ENCODE measurements at regions not wholly inside any gene's neighbourhood (a gene's known extent, or its start where the extent isn't known, plus 50 kb on each side); places are given as distances from the start of the nearest gene placed in this dataset.
A peak's percentile ranks its signal among the peaks of the same experiment; 100 is the strongest.

GRCh38 chr16:65306722-65307121, 184.9 kb upstream of the CDH11 start:
- in situ Hi-C loops (cut with HindIII; ENCODE audit: extremely low pct_ligation_motif_present, low pct_unique_long_range_greater_than_20kb) (no loop called here), intact Hi-C loops (cut with micrococcal nuclease; ENCODE audit: unreplicated experiment) (no loop called here)
- H3K27me3 ChIP-seq (ENCODE audit: control insufficient read depth in 1 of 2, insufficient read depth in 2 of 2, low read length in 2 of 2), result no peaks in the 10 kb centered on the region
- DNase-seq (ENCODE audit: low spot score) (no peak), ATAC-seq (no peak), FAIRE-seq (no peak)
- BruUV-seq (replicated peaks), result no TSS peak
- TF ChIP-seq RARG (CRISPR knock-in tag; IDR thresholded peaks at IDR 0.05; ENCODE audit: low read depth), result no peak
- TF ChIP-seq ZNF3 (CRISPR knock-in tag; IDR thresholded peaks at IDR 0.05), result no peak
- no peak for TF ChIP-seq PLSCR1 (CRISPR knock-in tag; IDR thresholded peaks at IDR 0.05; ENCODE audit: borderline replicate concordance)
- no peak for TF ChIP-seq ZNF570 (CRISPR knock-in tag; IDR thresholded peaks at IDR 0.05; ENCODE audit: borderline replicate concordance)
- TF ChIP-seq HINFP (CRISPR knock-in tag; IDR thresholded peaks at IDR 0.05; ENCODE audit: low read depth), result no peak
- H3K4me1 ChIP-seq (ENCODE audit: insufficient read depth, low read length), result no peaks in the 10 kb centered on the region
- H3K9ac ChIP-seq (ENCODE audit: insufficient read depth, low read depth, low read length), result no peak overlapping the region
- H3K27ac ChIP-seq (ENCODE audit: extremely low read length, insufficient read depth, low read length), result no peak overlapping the region
- H3K36me3 ChIP-seq (replicated peaks in 1 of 2; ENCODE audit: control insufficient read depth in 1 of 2, insufficient read depth in 2 of 2, low read length in 2 of 2), result no peaks in the 10 kb centered on the region
- H2AFZ ChIP-seq (ENCODE audit: low read length), result no peak overlapping the region
- H3K9me3 ChIP-seq (ENCODE audit: low read length), result no peaks in the 10 kb centered on the region
- H3K4me3 ChIP-seq (replicated peaks in 1 of 3; ENCODE audit: insufficient read depth in 1 of 3, low read depth in 2 of 3, low read length in 3 of 3), result no peak overlapping the region
- 5% methylated on average over 2 of the region's 2 CpGs for WGBS (ENCODE audit: low lambda C conversion rate)
- POLR2A ChIA-PET, result no interaction called here
- CTCF ChIA-PET (ENCODE audit: low intra/inter-chr PET ratio, low total read pairs), result no interaction called here
- H3K79me2 ChIP-seq (ENCODE audit: insufficient read depth, low read length), result no peaks in the 10 kb centered on the region
- H4K20me1 ChIP-seq (ENCODE audit: insufficient read depth, low read length), result no peaks in the 10 kb centered on the region
- no peak overlapping the region for H3K4me2 ChIP-seq (ENCODE audit: low read depth, low read length)

GRCh38 chr16:65306300-65306699, 184.4 kb upstream of the CDH11 start:
- Histone ChIP-seq H3K27me3 (ENCODE audit: control insufficient read depth in 1 of 2, insufficient read depth in 2 of 2, low read length in 2 of 2) (no peaks in the 10 kb centered on the region), H3K4me3 (replicated peaks in 1 of 3; ENCODE audit: insufficient read depth in 1 of 3, low read depth in 2 of 3, low read length in 3 of 3) (no peak overlapping the region), H3K9me3 (ENCODE audit: low read length) (no peaks in the 10 kb centered on the region), H3K4me1 (ENCODE audit: insufficient read depth, low read length) (no peaks in the 10 kb centered on the region), H3K4me2 (ENCODE audit: low read depth, low read length) (no peak overlapping the region), H4K20me1 (ENCODE audit: insufficient read depth, low read length) (no peaks in the 10 kb centered on the region), H2AFZ (ENCODE audit: low read length) (no peak overlapping the region), H3K9ac (ENCODE audit: insufficient read depth, low read depth, low read length) (no peak overlapping the region), H3K79me2 (ENCODE audit: insufficient read depth, low read length) (no peaks in the 10 kb centered on the region), H3K36me3 (replicated peaks in 1 of 2; ENCODE audit: control insufficient read depth in 1 of 2, insufficient read depth in 2 of 2, low read length in 2 of 2) (no peaks in the 10 kb centered on the region), H3K27ac (ENCODE audit: extremely low read length, insufficient read depth, low read length) (no peak overlapping the region)
- no peak for DNase-seq (ENCODE audit: low spot score)
- peak; percentile 69 for TF ChIP-seq ATF7 (IDR thresholded peaks at IDR 0.05)
- no peak for TF ChIP-seq ATF7 (CRISPR knock-in tag; IDR thresholded peaks at IDR 0.05)
- TF ChIP-seq FOXA1 (IDR thresholded peaks at IDR 0.05), result no peak
- TF ChIP-seq FOXA1 (CRISPR knock-in tag; IDR thresholded peaks at IDR 0.05), result no peak
- TF ChIP-seq CENPX (CRISPR knock-in tag; IDR thresholded peaks at IDR 0.05), result no peak
- no peak for TF ChIP-seq KDM6A (CRISPR knock-in tag; IDR thresholded peaks at IDR 0.05; ENCODE audit: low read depth)
- no peak for TF ChIP-seq SSRP1 (CRISPR knock-in tag; IDR thresholded peaks at IDR 0.05)
- TF ChIP-seq UBTF (CRISPR knock-in tag; IDR thresholded peaks at IDR 0.05), result no peak
- TF ChIP-seq PCBP1 (IDR thresholded peaks at IDR 0.05; ENCODE audit: borderline replicate concordance, low read depth, low read length), result no peak
- no peak for TF ChIP-seq CENPT (CRISPR knock-in tag; IDR thresholded peaks at IDR 0.05; ENCODE audit: low read depth)
- TF ChIP-seq CREB1 (IDR thresholded peaks at IDR 0.05), result 0 out of 2 replicates have a peak, but pooled peaks have one; percentile 45
- no peak for TF ChIP-seq CREB1 (CRISPR knock-in tag; IDR thresholded peaks at IDR 0.05)
- no peak for ATAC-seq
- intact Hi-C loops (cut with micrococcal nuclease; ENCODE audit: unreplicated experiment) (no loop called here), in situ Hi-C loops (cut with HindIII; ENCODE audit: extremely low pct_ligation_motif_present, low pct_unique_long_range_greater_than_20kb) (no loop called here)
- ChIA-PET POLR2A (no interaction called here), CTCF (ENCODE audit: low intra/inter-chr PET ratio, low total read pairs) (no interaction called here)
- no TSS peak for BruUV-seq (replicated peaks)
- FAIRE-seq, result no peak
- 2% methylated on average over 1 of the region's 1 CpG for whole genome bisulfite sequencing (ENCODE audit: low lambda C conversion rate)
